Left ventricle myocardium inferior (tissue), 1 donor: ENCODE measurements at regions not wholly inside any gene's neighbourhood (a gene's known extent, or its start where the extent isn't known, plus 50 kb on each side); places are given as distances from the start of the nearest gene placed in this dataset.

Experiments
- DNase-seq: peaks from one replicate; pipeline ENCODE4 v3.0.0-alpha.2; 2020
- H3K27ac ChIP-seq: fragments of 200-600 bp; replicated peaks from 2 replicates; pipeline ENCODE4 v1.8.0; 2021
- H3K27me3 ChIP-seq: fragments of 200-600 bp; 2 replicates; pipeline ENCODE4 v1.8.0; 2021; ENCODE audit warnings: low read depth
- H3K36me3 ChIP-seq: fragments of 200-600 bp; 2 replicates; pipeline ENCODE4 v1.8.0; 2021
- H3K4me1 ChIP-seq: fragments of 200-600 bp; 2 replicates; pipeline ENCODE4 v1.8.0; 2021
- H3K4me3 ChIP-seq: fragments of 200-600 bp; 2 replicates; pipeline ENCODE4 v1.8.0; 2021; ENCODE audit warnings: mild to moderate bottlenecking, moderate library complexity
- H3K9me3 ChIP-seq: fragments of 200-600 bp; replicated peaks from 2 replicates; pipeline ENCODE4 v1.8.0; 2021
- intact Hi-C: fragments of 100-400 bp; cut with micrococcal nuclease; formaldehyde crosslinking; loops from one replicate; pipeline ENCODE4 v1.11.0; 2022
- TF ChIP-seq, protein P1 (sequence below): fragments of 200-600 bp; IDR thresholded peaks from 2 replicates; pipeline ENCODE4 v1.8.0; 2021; ENCODE audit warnings: antibody characterized with exemption, mild to moderate bottlenecking, borderline replicate concordance
- donor health status: DM: no; HTN: yes; CAD: no; lungs with severe emphysema.

DNA sequence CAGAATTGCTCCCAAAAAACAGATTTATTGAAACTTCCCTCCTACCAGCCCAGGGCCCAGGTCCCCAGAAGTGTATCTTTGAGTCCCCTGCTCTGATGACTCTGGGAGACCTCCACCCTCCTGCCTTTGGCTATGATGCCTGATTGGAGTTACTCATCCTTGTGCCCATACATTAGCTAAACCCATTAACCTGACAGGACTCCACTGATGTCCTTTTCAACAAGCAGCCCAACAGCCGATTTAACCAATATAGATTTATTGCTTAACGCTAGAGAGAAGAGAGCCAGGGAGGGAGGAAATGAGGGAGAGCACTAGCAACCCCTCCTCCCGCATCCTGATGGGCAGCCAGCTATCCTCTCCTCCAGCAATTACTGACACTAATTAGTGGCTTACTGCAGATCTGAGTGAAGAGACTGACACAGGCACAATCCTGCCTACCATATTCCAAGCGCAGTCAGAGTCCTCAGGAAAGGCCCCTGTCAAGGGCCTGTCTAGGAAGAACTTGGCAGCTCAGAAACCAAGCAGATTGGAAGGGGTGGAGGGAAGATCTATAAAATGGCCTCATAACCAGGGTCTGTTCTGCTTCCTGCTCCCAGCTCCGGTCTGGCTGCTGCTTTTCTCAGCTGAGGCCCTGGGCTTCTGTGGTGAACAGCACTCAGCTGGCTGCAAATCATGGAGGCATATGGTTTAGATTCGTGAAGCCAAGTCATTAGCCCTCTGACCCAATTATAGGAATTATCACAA, 484.5 kb upstream of the DAB1 start:
- Histone ChIP-seq H3K4me3 (no peak overlapping the region), H3K27ac (no peak overlapping the region), H3K36me3 (no peaks in the 10 kb centered on the region), H3K4me1 (no peaks in the 10 kb centered on the region), H3K9me3 (no peaks in the 10 kb centered on the region), H3K27me3 (no peaks in the 10 kb centered on the region)
- no peak for DNase-seq
- TF ChIP-seq, protein P1, sequence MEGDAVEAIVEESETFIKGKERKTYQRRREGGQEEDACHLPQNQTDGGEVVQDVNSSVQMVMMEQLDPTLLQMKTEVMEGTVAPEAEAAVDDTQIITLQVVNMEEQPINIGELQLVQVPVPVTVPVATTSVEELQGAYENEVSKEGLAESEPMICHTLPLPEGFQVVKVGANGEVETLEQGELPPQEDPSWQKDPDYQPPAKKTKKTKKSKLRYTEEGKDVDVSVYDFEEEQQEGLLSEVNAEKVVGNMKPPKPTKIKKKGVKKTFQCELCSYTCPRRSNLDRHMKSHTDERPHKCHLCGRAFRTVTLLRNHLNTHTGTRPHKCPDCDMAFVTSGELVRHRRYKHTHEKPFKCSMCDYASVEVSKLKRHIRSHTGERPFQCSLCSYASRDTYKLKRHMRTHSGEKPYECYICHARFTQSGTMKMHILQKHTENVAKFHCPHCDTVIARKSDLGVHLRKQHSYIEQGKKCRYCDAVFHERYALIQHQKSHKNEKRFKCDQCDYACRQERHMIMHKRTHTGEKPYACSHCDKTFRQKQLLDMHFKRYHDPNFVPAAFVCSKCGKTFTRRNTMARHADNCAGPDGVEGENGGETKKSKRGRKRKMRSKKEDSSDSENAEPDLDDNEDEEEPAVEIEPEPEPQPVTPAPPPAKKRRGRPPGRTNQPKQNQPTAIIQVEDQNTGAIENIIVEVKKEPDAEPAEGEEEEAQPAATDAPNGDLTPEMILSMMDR = no peak
- intact Hi-C loops = no loop called here

DNA sequence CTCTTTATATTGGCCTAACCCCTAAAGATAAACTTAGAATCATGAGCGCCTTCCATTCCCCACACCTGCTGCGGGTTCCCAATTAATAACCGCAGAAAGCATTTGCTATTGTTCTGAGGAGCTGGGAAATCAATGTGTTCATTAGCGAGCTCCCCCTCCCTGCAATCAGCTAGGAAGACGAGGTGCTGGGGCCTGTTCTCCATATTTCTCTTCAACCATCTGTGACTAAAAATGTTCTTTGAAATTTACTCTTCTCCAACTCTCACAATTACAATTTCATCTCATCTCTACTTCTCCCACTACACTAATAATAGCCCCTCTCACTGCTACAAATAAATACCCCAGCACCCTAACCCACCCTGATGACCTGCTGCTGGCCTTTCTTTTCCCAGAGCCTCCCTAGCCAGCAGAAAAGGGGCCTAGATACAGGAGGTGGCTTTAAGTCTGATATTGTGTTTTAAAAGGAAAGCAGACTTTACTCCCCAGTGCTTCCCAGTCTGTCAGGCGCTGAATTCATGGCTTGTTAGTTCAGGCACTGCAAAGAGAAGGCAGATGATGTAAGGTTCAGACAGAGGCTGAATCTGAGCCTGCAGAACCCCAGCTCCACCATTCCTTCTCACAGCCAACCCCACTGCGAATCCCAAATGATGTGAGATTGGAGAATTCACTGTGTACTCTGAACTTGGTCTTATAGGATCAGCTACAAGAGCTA, 477.5 kb upstream of the DAB1 start:
- no peak overlapping the region for H3K27ac ChIP-seq
- intact Hi-C loops = no loop called here
- H3K4me3 ChIP-seq = no peak overlapping the region
- no peaks in the 10 kb centered on the region for H3K36me3 ChIP-seq
- DNase-seq = no peak
- TF ChIP-seq, protein P1 = no peak
- H3K9me3 ChIP-seq = no peaks in the 10 kb centered on the region
- no peaks in the 10 kb centered on the region for H3K4me1 ChIP-seq
- peaks cover 5% of the 10 kb centered on the region for H3K27me3 ChIP-seq

DNA sequence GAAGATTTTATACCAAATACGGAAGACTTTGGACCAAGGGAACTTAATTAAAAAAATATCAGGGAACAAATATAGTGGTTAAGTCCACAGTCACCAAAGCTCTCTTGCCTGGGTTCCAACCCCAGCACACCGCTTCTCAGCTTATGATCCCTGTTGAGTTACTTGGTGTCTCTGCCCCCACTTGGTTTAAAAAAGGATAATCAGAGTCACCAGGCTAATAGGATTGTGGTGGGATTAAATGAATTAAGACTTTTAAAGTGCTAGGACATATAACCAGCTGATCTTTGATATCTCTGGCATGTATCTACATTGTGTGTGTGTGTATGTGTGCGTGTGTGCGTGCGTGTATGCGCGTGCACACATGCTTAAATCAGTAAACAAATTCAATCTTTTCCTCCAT, 474.7 kb upstream of the DAB1 start:
- intact Hi-C loops = no loop called here
- no peak for DNase-seq
- Histone ChIP-seq H3K27ac (no peak overlapping the region), H3K9me3 (no peaks in the 10 kb centered on the region), H3K27me3 (peaks cover 24% of the 10 kb centered on the region), H3K4me3 (no peak overlapping the region), H3K4me1 (no peaks in the 10 kb centered on the region), H3K36me3 (no peaks in the 10 kb centered on the region)
- TF ChIP-seq, protein P1 = no peak

DNA sequence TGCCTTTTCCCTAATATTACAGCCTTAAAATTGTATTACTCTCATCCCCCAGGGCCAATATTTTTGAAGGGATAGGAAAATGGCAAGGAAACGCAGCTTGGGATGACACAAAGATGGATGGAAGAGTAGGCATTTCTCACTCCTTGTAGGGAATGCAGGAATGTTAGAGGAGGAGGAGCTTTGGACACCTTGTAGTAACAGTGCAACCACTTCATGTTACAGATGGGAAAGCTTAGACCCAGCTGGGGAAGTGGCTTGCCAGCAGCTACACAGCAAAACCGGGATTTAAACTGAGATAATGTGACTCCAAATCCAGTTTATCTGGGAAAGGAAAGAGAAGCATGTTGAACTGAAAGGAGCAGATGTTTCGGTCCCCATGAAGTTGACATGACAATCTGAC, 473.7 kb upstream of the DAB1 start:
- DNase-seq = no peak
- H3K9me3 ChIP-seq = no peaks in the 10 kb centered on the region
- no peak overlapping the region for H3K27ac ChIP-seq
- no peak overlapping the region for H3K4me3 ChIP-seq
- intact Hi-C loops = no loop called here
- H3K4me1 ChIP-seq = no peaks in the 10 kb centered on the region
- H3K27me3 ChIP-seq = peaks cover 30% of the 10 kb centered on the region
- no peaks in the 10 kb centered on the region for H3K36me3 ChIP-seq
- TF ChIP-seq, protein P1 = no peak

DNA sequence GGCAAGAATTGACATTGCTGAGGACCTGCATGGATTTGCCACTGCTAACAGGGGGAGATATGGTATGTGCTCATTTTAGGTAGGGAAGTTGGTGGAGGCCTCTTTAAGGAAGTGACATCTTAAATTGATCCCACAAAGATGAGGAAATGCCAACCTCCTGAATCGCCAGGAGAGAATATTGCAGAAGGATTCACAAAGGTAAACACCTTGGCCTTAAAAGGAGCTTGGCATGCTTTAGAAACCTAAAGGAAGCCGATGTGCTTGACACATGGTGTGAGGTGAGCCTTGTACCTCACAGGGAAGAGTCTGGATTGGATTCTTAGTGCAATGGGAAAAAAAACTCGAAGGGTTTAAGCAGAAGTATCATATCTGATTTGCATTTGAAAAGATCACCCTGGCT, 470.5 kb upstream of the DAB1 start:
- Histone ChIP-seq H3K4me3 (no peak overlapping the region), H3K27ac (no peak overlapping the region), H3K9me3 (no peaks in the 10 kb centered on the region), H3K36me3 (no peaks in the 10 kb centered on the region), H3K27me3 (peaks cover 41% of the 10 kb centered on the region), H3K4me1 (no peaks in the 10 kb centered on the region)
- no peak for DNase-seq
- TF ChIP-seq, protein P1 = no peak
- intact Hi-C loops = no loop called here
